Neuron (in vitro differentiated cells): ENCODE measurements at regions not wholly inside any gene's neighbourhood (a gene's known extent, or its start where the extent isn't known, plus 50 kb on each side); places are given as distances from the start of the nearest gene placed in this dataset.

Source experiments
- H2AFZ ChIP-seq: one replicate; pipeline ENCODE4 v1.6.1; 2013; ENCODE audit warnings: low read depth, mild to moderate bottlenecking, inconsistent platforms, low read length, moderate library complexity
- H3K27me3 ChIP-seq: one replicate; pipeline ENCODE4 v1.6.1; 2013; ENCODE audit warnings: low read length; ENCODE audit not compliant: insufficient read depth
- H3K36me3 ChIP-seq: one replicate; pipeline ENCODE4 v1.6.1; 2013; ENCODE audit warnings: low read length; ENCODE audit not compliant: insufficient read depth
- H3K4me1 ChIP-seq: one replicate; pipeline ENCODE4 v1.6.1; 2013; ENCODE audit warnings: low read length; ENCODE audit not compliant: insufficient read depth
- H3K4me3 ChIP-seq: 2 replicates; pipeline ENCODE4 v1.5.1; 2013; ENCODE audit warnings: mild to moderate bottlenecking, low read length, moderate library complexity
- H3K9me3 ChIP-seq: one replicate; pipeline ENCODE4 v1.6.1; 2013; ENCODE audit warnings: low read length

GRCh38 chr2:23015651-23016200 lies 369.3 kb upstream of the KLHL29 start:
- Histone ChIP-seq H2AFZ (no peak overlapping the region), H3K9me3 (no peaks in the 10 kb centered on the region)

GRCh38 chr2:23019476-23019875 lies 365.5 kb upstream of the KLHL29 start:
- no peak overlapping the region for H3K4me3 ChIP-seq
- no peak overlapping the region for H2AFZ ChIP-seq
- H3K4me1 ChIP-seq: no peaks in the 10 kb centered on the region

More at GRCh38 chr2:23015651-23016200, 369.3 kb upstream of the KLHL29 start:
- Histone ChIP-seq H3K27me3 (no peaks in the 10 kb centered on the region), H3K36me3 (no peaks in the 10 kb centered on the region), H3K4me1 (no peaks in the 10 kb centered on the region), H3K4me3 (no peak overlapping the region)

GRCh38 chr2:23020659-23021058 lies 364.3 kb upstream of the KLHL29 start:
- H3K9me3 ChIP-seq: no peaks in the 10 kb centered on the region
- no peaks in the 10 kb centered on the region for H3K36me3 ChIP-seq
- no peak overlapping the region for H3K4me3 ChIP-seq
- H2AFZ ChIP-seq: no peak overlapping the region
- no peaks in the 10 kb centered on the region for H3K27me3 ChIP-seq
- H3K4me1 ChIP-seq: no peaks in the 10 kb centered on the region

More at GRCh38 chr2:23019476-23019875, 365.5 kb upstream of the KLHL29 start:
- H3K36me3 ChIP-seq: no peaks in the 10 kb centered on the region
- no peaks in the 10 kb centered on the region for H3K27me3 ChIP-seq
- H3K9me3 ChIP-seq: no peaks in the 10 kb centered on the region

- no peaks in the 10 kb centered on the region for H3K36me3 ChIP-seq
- no peaks in the 10 kb centered on the region for H3K9me3 ChIP-seq
- no peaks in the 10 kb centered on the region for H3K27me3 ChIP-seq
- no peaks in the 10 kb centered on the region for H3K4me1 ChIP-seq
- no peak overlapping the region for H2AFZ ChIP-seq
- no peak overlapping the region for H3K4me3 ChIP-seq
These were observed 363.5 kb upstream of the KLHL29 start for GRCh38 chr2:23021311-23022120.

DNA sequence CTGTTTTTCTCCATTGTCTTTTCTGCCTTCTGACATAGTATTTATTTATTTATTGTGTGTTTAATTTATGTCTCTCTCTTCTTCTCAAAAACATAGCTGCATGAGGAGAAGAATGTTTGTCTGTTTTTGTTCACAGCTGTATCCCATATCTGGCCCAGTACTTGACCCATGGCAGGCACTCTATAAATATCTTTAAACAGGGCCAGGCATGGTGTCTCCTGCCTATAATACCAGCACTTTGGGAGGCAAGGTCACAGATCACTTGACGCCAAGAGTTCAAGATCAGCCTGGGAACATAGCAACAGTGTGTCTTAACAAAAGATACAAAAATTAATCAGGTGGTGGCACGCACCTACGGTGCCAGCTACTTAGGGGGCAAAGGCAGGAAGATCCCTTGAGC lies 361.3 kb upstream of the KLHL29 start:
- Histone ChIP-seq H3K36me3 (no peaks in the 10 kb centered on the region), H2AFZ (no peak overlapping the region), H3K4me1 (no peaks in the 10 kb centered on the region), H3K9me3 (no peaks in the 10 kb centered on the region), H3K27me3 (no peaks in the 10 kb centered on the region), H3K4me3 (no peak overlapping the region)

- Histone ChIP-seq H3K27me3 (no peaks in the 10 kb centered on the region), H2AFZ (no peak overlapping the region), H3K4me1 (no peaks in the 10 kb centered on the region), H3K36me3 (no peaks in the 10 kb centered on the region), H3K4me3 (no peak overlapping the region), H3K9me3 (no peaks in the 10 kb centered on the region)
These were observed 358.3 kb upstream of the KLHL29 start for GRCh38 chr2:23026671-23027070.

DNA sequence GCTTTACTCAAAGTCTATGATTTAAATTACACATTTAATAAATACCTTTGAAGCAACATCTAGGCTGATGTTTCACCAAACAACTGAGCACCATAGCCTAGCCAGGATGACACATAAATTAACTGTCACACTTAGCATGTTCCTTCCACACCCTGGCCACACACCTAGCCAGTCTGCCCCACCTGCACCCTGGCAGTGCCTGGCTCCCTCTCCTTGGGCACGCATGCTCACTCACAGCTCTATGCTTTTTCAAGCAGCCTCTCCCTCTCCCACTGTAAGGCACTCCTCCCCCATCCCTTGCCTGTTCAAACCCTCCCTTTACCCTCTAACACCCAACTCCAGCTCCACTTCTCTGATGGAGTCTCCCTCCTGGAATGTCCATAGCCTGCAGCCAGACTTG lies 357.6 kb upstream of the KLHL29 start:
- no peaks in the 10 kb centered on the region for H3K36me3 ChIP-seq

DNA sequence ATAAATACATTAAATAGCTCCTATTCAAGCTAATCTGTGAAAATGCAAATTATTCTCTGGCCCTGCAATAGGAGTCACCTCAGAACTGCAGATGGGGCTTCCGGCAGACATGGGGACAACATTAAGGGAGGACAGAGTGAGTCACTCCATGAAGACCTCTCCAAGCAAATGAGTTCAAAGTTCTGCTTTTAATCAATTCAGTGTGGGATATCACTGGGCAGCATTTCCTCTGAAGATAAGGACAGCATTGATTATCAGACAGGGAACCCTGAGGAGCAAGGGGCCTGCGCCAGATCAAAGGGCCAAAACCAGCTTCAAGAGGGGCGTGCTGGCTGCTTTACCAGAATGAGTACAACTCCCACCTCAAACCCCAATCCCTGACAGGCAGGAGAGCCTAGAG lies 356.9 kb upstream of the KLHL29 start:
- Histone ChIP-seq H3K36me3 (no peaks in the 10 kb centered on the region), H3K27me3 (no peaks in the 10 kb centered on the region), H3K4me3 (no peak overlapping the region), H2AFZ (no peak overlapping the region), H3K4me1 (no peaks in the 10 kb centered on the region), H3K9me3 (no peaks in the 10 kb centered on the region)

More for the DNA sequence above, 357.6 kb upstream of the KLHL29 start:
- Histone ChIP-seq H3K27me3 (no peaks in the 10 kb centered on the region), H2AFZ (no peak overlapping the region), H3K4me3 (no peak overlapping the region), H3K9me3 (no peaks in the 10 kb centered on the region), H3K4me1 (no peaks in the 10 kb centered on the region)

GRCh38 chr2:23029111-23029510 lies 355.9 kb upstream of the KLHL29 start:
- no peak overlapping the region for H3K4me3 ChIP-seq
- no peak overlapping the region for H2AFZ ChIP-seq
- no peaks in the 10 kb centered on the region for H3K4me1 ChIP-seq
- no peaks in the 10 kb centered on the region for H3K9me3 ChIP-seq
- H3K27me3 ChIP-seq: no peaks in the 10 kb centered on the region
- H3K36me3 ChIP-seq: no peaks in the 10 kb centered on the region

DNA sequence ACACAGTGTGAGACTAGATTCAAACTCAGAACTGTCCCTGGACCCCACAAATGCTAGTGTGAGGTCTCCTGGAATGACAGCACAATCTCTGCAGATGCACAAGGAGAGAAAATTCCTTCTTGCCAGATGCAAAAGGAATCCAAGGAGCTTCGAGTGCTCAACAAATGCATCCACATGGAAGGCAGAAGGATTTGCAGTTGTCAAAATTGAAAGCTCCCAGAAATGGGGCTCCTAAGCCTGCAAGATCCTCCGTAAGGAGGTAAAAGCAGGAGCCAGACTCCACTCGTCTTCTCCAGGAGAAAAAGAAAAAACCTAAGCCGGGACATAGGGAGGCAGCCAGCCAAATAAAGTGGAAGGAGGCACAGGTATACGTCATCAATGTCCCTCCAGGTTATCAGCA lies 355.0 kb upstream of the KLHL29 start:
- Histone ChIP-seq H2AFZ (no peak overlapping the region), H3K9me3 (no peaks in the 10 kb centered on the region), H3K4me3 (no peak overlapping the region), H3K36me3 (no peaks in the 10 kb centered on the region), H3K27me3 (no peaks in the 10 kb centered on the region), H3K4me1 (no peaks in the 10 kb centered on the region)

DNA sequence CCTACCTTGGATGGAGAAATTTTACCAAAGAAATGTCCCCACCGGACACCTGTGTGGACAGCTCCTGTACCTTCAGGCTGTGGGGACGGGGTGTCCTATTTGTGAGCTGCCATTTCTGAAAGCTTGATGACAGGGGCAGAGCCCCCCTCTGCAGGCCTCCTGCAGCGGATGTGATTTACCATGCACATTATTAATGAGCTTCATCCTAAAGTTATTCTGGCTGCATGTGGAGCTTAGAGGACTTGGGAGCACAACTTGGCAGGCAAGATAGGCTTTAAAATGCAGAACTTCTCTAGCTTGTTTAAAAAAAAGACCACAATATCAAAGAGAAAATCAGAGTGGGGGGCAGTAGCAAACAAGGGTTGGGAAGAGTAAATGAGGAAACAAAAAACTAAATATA lies 350.0 kb upstream of the KLHL29 start:
- Histone ChIP-seq H2AFZ (no peak overlapping the region), H3K27me3 (no peaks in the 10 kb centered on the region), H3K4me3 (no peak overlapping the region), H3K36me3 (no peaks in the 10 kb centered on the region), H3K4me1 (no peaks in the 10 kb centered on the region), H3K9me3 (no peaks in the 10 kb centered on the region)

- Histone ChIP-seq H3K4me1 (no peaks in the 10 kb centered on the region), H3K27me3 (no peaks in the 10 kb centered on the region), H3K36me3 (no peaks in the 10 kb centered on the region), H3K4me3 (no peak overlapping the region), H3K9me3 (no peaks in the 10 kb centered on the region), H2AFZ (no peak overlapping the region)
These were observed 348.4 kb upstream of the KLHL29 start for GRCh38 chr2:23036629-23037028.

- H2AFZ ChIP-seq: no peak overlapping the region
- H3K27me3 ChIP-seq: no peaks in the 10 kb centered on the region
- H3K36me3 ChIP-seq: no peaks in the 10 kb centered on the region
- no peaks in the 10 kb centered on the region for H3K9me3 ChIP-seq
- no peak overlapping the region for H3K4me3 ChIP-seq
- no peaks in the 10 kb centered on the region for H3K4me1 ChIP-seq
These were observed 347.4 kb upstream of the KLHL29 start for GRCh38 chr2:23037596-23037995.

- Histone ChIP-seq H3K27me3 (no peaks in the 10 kb centered on the region), H3K36me3 (no peaks in the 10 kb centered on the region), H3K4me3 (no peak overlapping the region), H3K4me1 (no peaks in the 10 kb centered on the region), H3K9me3 (no peaks in the 10 kb centered on the region), H2AFZ (no peak overlapping the region)
These were observed 343.5 kb upstream of the KLHL29 start for GRCh38 chr2:23041443-23041842.
